Stomach (tissue), 8 donors: ENCODE measurements at regions not wholly inside any gene's neighbourhood (a gene's known extent, or its start where the extent isn't known, plus 50 kb on each side); places are given as distances from the start of the nearest gene placed in this dataset.
A peak's percentile ranks its signal among the peaks of the same experiment; 100 is the strongest.

Source experiments
- DNase-seq, 2 donors: peaks; one replicate each; pipeline versions ENCODE4 v3.0.0 to v3.0.0-alpha.2; 2013 to 2019
- H3K27ac ChIP-seq, 5 donors: fragments of 200-600 bp in 4 of 5; sonication (generic) in 4 of 5; one replicate each; pipeline ENCODE4 v1.5.1; 2013 to 2019; ENCODE audit warnings: mild to moderate bottlenecking in 1 of 5, moderate library complexity in 1 of 5
- H3K27me3 ChIP-seq, 3 donors: fragments of 200-600 bp; sonication (generic); one replicate each; pipeline ENCODE4 v1.5.1; 2017 to 2019; ENCODE audit warnings: mixed run types in 1 of 3
- H3K36me3 ChIP-seq, 4 donors: fragments of 200-600 bp; sonication (generic); 1 replicate in 3 of 4; 2 replicates in 1 of 4; pipeline ENCODE4 v1.5.1; 2016 to 2019
- H3K4me1 ChIP-seq, 4 donors: fragments of 200-600 bp; sonication (generic); one replicate each; pipeline ENCODE4 v1.5.1; 2016 to 2019
- H3K4me3 ChIP-seq, 4 donors: fragments of 200-600 bp; sonication (generic) in 3 of 4; one replicate each; pipeline ENCODE4 v1.5.1; 2016 to 2019; ENCODE audit warnings: mild to moderate bottlenecking in 1 of 4
- H3K9me3 ChIP-seq, 4 donors: fragments of 200-600 bp; sonication (generic); one replicate each; pipeline ENCODE4 v1.5.1; 2016 to 2019
- EP300 ChIP-seq: sonication (generic); formaldehyde crosslinking; IDR thresholded peaks from one replicate; pipeline ENCODE4 v1.6.1; 2017; ENCODE audit warnings: antibody characterized with exemption
- POLR2A ChIP-seq, 4 donors: fragments of 450-650 bp; IDR thresholded peaks; one replicate each; pipeline ENCODE4 v1.6.1; 2016; ENCODE audit warnings: antibody characterized with exemption in 4 of 4, control low read depth in 2 of 4, mild to moderate bottlenecking in 1 of 4, moderate library complexity in 1 of 4
- POLR2AphosphoS5 ChIP-seq, 3 donors: sonication (generic); formaldehyde crosslinking; IDR thresholded peaks; one replicate each; pipeline ENCODE4 v1.6.1; 2016; ENCODE audit warnings: antibody characterized with exemption in 3 of 3
- WGBS, 5 donors: extraction: QIAGEN DNeasy Blood & Tissue Kit in 3 of 5; methylation state at CpG; one replicate each; pipeline versions ENCODE4 v1.1.5 to v1.1.7; 2013 to 2018; 5-methylcytosine and 5-hydroxymethylcytosine counted together
- intact Hi-C: fragments of 100-400 bp; cut with DNase I; formaldehyde crosslinking; loops from one replicate; pipeline ENCODE4 v1.15.1; 2023; ENCODE audit warnings: low total_unique reads
- TF ChIP-seq, protein P1 (sequence below), 7 experiments: fragments of 450-650 bp in 4 of 7; fragments of 200-600 bp in 3 of 7; sonication (generic) in 3 of 7; IDR thresholded peaks; one replicate each; pipeline ENCODE4 v1.5.1; 2016 to 2019; ENCODE audit warnings: antibody characterized with exemption in 7 of 7, control low read depth in 2 of 7, mild to moderate bottlenecking in 1 of 7
- donor health status: healthy with polysubstance abuse.
- donor health status: Bipolar disorder and iron deficiency.
- donor health status: healthy.

- Histone ChIP-seq H3K27me3 (no peaks in the 10 kb centered on the region), H3K4me1 (peaks cover 0 to 6% (median 0%) of the 10 kb centered on the region in 4 donors), H3K36me3 (no peaks in the 10 kb centered on the region), H3K4me3 (no peak overlapping the region), H3K27ac (no peak overlapping the region), H3K9me3 (no peaks in the 10 kb centered on the region)
- intact Hi-C loops = no loop called here
- TF ChIP-seq POLR2AphosphoS5 (IDR thresholded peaks at IDR 0.05) (no peak), POLR2A (IDR thresholded peaks at IDR 0.05) (no peak), EP300 (no peak)
- TF ChIP-seq, protein P1, sequence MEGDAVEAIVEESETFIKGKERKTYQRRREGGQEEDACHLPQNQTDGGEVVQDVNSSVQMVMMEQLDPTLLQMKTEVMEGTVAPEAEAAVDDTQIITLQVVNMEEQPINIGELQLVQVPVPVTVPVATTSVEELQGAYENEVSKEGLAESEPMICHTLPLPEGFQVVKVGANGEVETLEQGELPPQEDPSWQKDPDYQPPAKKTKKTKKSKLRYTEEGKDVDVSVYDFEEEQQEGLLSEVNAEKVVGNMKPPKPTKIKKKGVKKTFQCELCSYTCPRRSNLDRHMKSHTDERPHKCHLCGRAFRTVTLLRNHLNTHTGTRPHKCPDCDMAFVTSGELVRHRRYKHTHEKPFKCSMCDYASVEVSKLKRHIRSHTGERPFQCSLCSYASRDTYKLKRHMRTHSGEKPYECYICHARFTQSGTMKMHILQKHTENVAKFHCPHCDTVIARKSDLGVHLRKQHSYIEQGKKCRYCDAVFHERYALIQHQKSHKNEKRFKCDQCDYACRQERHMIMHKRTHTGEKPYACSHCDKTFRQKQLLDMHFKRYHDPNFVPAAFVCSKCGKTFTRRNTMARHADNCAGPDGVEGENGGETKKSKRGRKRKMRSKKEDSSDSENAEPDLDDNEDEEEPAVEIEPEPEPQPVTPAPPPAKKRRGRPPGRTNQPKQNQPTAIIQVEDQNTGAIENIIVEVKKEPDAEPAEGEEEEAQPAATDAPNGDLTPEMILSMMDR (IDR thresholded peaks at IDR 0.05) = no peak
- 59 to 68% (median 64%) methylated on average over 2 of the region's 2 CpGs for WGBS, 5 donors
- DNase-seq = peak in 1 of 2 donors; percentile 13
These were observed 735.6 kb downstream of the TSN start for GRCh38 chr2:122491011-122491410.

GRCh38 chr2:122500316-122501105, 745.1 kb downstream of the TSN start:
- DNase-seq = no peak
- no peak for TF ChIP-seq POLR2AphosphoS5 (IDR thresholded peaks at IDR 0.05)
- no peak for TF ChIP-seq POLR2A (IDR thresholded peaks at IDR 0.05)
- no peak for TF ChIP-seq EP300
- TF ChIP-seq, protein P1 (IDR thresholded peaks at IDR 0.05) = no peak
- no peak overlapping the region for H3K27ac ChIP-seq
- WGBS, 5 donors = 82 to 93% (median 85%) methylated on average over 1 of the region's 1 CpG
- H3K9me3 ChIP-seq = no peaks in the 10 kb centered on the region
- no peaks in the 10 kb centered on the region for H3K4me1 ChIP-seq
- no peak overlapping the region for H3K4me3 ChIP-seq
- H3K27me3 ChIP-seq = no peaks in the 10 kb centered on the region
- intact Hi-C loops = no loop called here
- no peaks in the 10 kb centered on the region for H3K36me3 ChIP-seq

- Histone ChIP-seq H3K27me3 (no peaks in the 10 kb centered on the region), H3K4me3 (no peak overlapping the region), H3K4me1 (no peaks in the 10 kb centered on the region), H3K36me3 (no peaks in the 10 kb centered on the region), H3K9me3 (no peaks in the 10 kb centered on the region), H3K27ac (no peak overlapping the region)
- intact Hi-C loops = no loop called here
- DNase-seq = no peak
- 83 to 92% (median 89%) methylated on average over 3 of the region's 3 CpGs for WGBS, 5 donors
- TF ChIP-seq, protein P1 (IDR thresholded peaks at IDR 0.05) = no peak
These were observed 751.2 kb downstream of the TSN start for GRCh38 chr2:122506620-122507019.

DNA sequence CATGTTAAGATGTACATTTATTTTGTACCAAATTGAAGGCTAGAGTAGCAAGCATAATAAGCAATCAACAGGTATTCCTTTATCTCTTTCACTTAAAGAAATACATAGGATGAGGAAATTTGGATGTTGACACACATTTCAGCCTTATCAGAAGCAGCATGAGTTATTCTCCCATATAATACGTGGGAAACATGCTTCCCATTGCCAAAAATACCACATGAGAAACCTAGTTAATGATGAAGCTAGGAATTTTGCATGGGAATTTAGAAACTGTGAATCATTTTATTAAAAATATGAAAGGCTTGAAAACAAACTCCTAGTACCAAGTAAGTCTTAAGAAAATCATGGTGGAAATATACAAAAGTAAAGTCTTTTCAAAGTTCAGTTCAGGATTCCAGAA, 751.8 kb downstream of the TSN start:
- intact Hi-C loops = no loop called here

More for the DNA sequence above, 751.8 kb downstream of the TSN start:
- H3K4me3 ChIP-seq = no peak overlapping the region
- WGBS, 5 donors = 19 to 34% (median 30%) methylated on average over 1 of the region's 1 CpG
- H3K36me3 ChIP-seq = no peaks in the 10 kb centered on the region
- no peaks in the 10 kb centered on the region for H3K27me3 ChIP-seq
- DNase-seq = no peak
- no peaks in the 10 kb centered on the region for H3K9me3 ChIP-seq
- TF ChIP-seq, protein P1 (IDR thresholded peaks at IDR 0.05) = no peak
- TF ChIP-seq POLR2A (IDR thresholded peaks at IDR 0.05) (no peak), POLR2AphosphoS5 (IDR thresholded peaks at IDR 0.05) (no peak), EP300 (no peak)
- H3K27ac ChIP-seq = no peak overlapping the region
- no peaks in the 10 kb centered on the region for H3K4me1 ChIP-seq
